Liver (tissue), 8 donors: ENCODE measurements at regions not wholly inside any gene's neighbourhood (a gene's known extent, or its start where the extent isn't known, plus 50 kb on each side); places are given as distances from the start of the nearest gene placed in this dataset.

Source experiments
- DNase-seq: peaks from one replicate; pipeline ENCODE4 v3.0.0-alpha.2; 2017; ENCODE audit warnings: low spot score
- H3K27ac ChIP-seq, 2 donors: one replicate each; pipeline ENCODE4 v1.7.0; 2013; ENCODE audit warnings: inconsistent platforms in 2 of 2, low read length in 2 of 2, control low read depth in 1 of 2, low read depth in 1 of 2, mild to moderate bottlenecking in 1 of 2
- H3K27me3 ChIP-seq, 4 donors: one replicate each; pipeline versions ENCODE4 v1.6.1 to v1.7.0; 2013; ENCODE audit warnings: low read length in 3 of 4, inconsistent platforms in 1 of 4, mild to moderate bottlenecking in 1 of 4, moderate library complexity in 1 of 4; ENCODE audit not compliant: control insufficient read depth in 4 of 4, insufficient read depth in 4 of 4
- H3K36me3 ChIP-seq, 4 donors: one replicate each; pipeline versions ENCODE4 v1.6.1 to v1.7.0; 2013; ENCODE audit warnings: low read length in 3 of 4, mild to moderate bottlenecking in 3 of 4, low read depth in 1 of 4, moderate library complexity in 1 of 4; ENCODE audit not compliant: control insufficient read depth in 4 of 4, insufficient read depth in 3 of 4
- H3K4me1 ChIP-seq, 4 donors: one replicate each; pipeline versions ENCODE4 v1.6.1 to v1.7.0; 2013; ENCODE audit warnings: low read length in 3 of 4, mild to moderate bottlenecking in 3 of 4, moderate library complexity in 1 of 4; ENCODE audit not compliant: control insufficient read depth in 4 of 4, insufficient read depth in 4 of 4
- H3K4me3 ChIP-seq, 3 donors: one replicate each; pipeline versions ENCODE4 v1.6.1 to v1.7.0; 2013; ENCODE audit warnings: low read length in 3 of 3, control low read depth in 1 of 3, low read depth in 1 of 3, mild to moderate bottlenecking in 1 of 3
- H3K9ac ChIP-seq, 2 donors: one replicate each; pipeline ENCODE4 v1.7.0; 2013; ENCODE audit warnings: low read length in 2 of 2, mild to moderate bottlenecking in 2 of 2, moderate library complexity in 2 of 2, control low read depth in 1 of 2, low read depth in 1 of 2
- H3K9me3 ChIP-seq, 4 donors: one replicate each; pipeline versions ENCODE4 v1.6.1 to v1.7.0; 2013; ENCODE audit warnings: low read length in 3 of 4; ENCODE audit not compliant: control insufficient read depth in 4 of 4
- EGR1 ChIP-seq, 2 donors: IDR thresholded peaks; 2 replicates each; pipeline ENCODE4 v1.6.1; 2016 to 2018; ENCODE audit warnings: antibody characterized with exemption in 2 of 2, low read depth in 2 of 2
- FOXA2 ChIP-seq: IDR thresholded peaks from 2 replicates; pipeline ENCODE4 v1.6.1; 2016; ENCODE audit warnings: antibody characterized with exemption
- GABPA ChIP-seq, 2 donors: IDR thresholded peaks in 1 of 2; conservative IDR thresholded peaks in 1 of 2; 2 replicates each; pipeline ENCODE4 v1.6.1; 2016; ENCODE audit warnings: antibody characterized with exemption in 2 of 2, mild to moderate bottlenecking in 1 of 2, moderate library complexity in 1 of 2
- HNF4A ChIP-seq, 2 donors: conservative IDR thresholded peaks; 2 replicates each; pipeline ENCODE4 v1.6.1; 2016; ENCODE audit warnings: antibody characterized with exemption in 2 of 2, mild to moderate bottlenecking in 2 of 2
- HNF4G ChIP-seq: IDR thresholded peaks from 2 replicates; pipeline ENCODE4 v1.6.1; 2016; ENCODE audit warnings: antibody characterized with exemption
- JUND ChIP-seq, 2 donors: IDR thresholded peaks; 2 replicates each; pipeline ENCODE4 v1.6.1; 2016; ENCODE audit warnings: antibody characterized with exemption in 2 of 2
- MAX ChIP-seq: IDR thresholded peaks from 2 replicates; pipeline ENCODE4 v1.6.1; 2016; ENCODE audit warnings: antibody characterized with exemption
- NR2F2 ChIP-seq: IDR thresholded peaks from 2 replicates; pipeline ENCODE4 v1.6.1; 2016; ENCODE audit warnings: antibody characterized with exemption
- RAD21 ChIP-seq, 2 donors: IDR thresholded peaks; 2 replicates each; pipeline ENCODE4 v1.6.1; 2016; ENCODE audit warnings: antibody characterized with exemption in 2 of 2, mild to moderate bottlenecking in 2 of 2
- REST ChIP-seq: IDR thresholded peaks from 2 replicates; pipeline ENCODE4 v1.6.1; 2016; ENCODE audit warnings: antibody characterized with exemption, mild to moderate bottlenecking
- RXRA ChIP-seq, 2 donors: IDR thresholded peaks; 2 replicates each; pipeline ENCODE4 v1.6.1; 2017 to 2018; ENCODE audit warnings: antibody characterized with exemption in 2 of 2, mild to moderate bottlenecking in 1 of 2
- SP1 ChIP-seq: IDR thresholded peaks from 2 replicates; pipeline ENCODE4 v1.6.1; 2018; ENCODE audit warnings: antibody characterized with exemption, mild to moderate bottlenecking
- TAF1 ChIP-seq: conservative IDR thresholded peaks from 2 replicates; pipeline ENCODE4 v1.6.1; 2016; ENCODE audit warnings: antibody characterized with exemption, mild to moderate bottlenecking
- YY1 ChIP-seq: IDR thresholded peaks from 2 replicates; pipeline ENCODE4 v1.6.1; 2016; ENCODE audit warnings: antibody characterized with exemption, mild to moderate bottlenecking
- ZBTB33 ChIP-seq: IDR thresholded peaks from 2 replicates; pipeline ENCODE4 v1.6.1; 2016; ENCODE audit warnings: antibody characterized with exemption
- WGBS: extraction: QIAGEN DNeasy Blood & Tissue Kit; methylation state at CpG from one replicate; pipeline ENCODE4 v1.1.7; 2013; 5-methylcytosine and 5-hydroxymethylcytosine counted together
- TF ChIP-seq, protein P1 (sequence below): fragments of 150-350 bp; IDR thresholded peaks from 2 replicates; pipeline ENCODE4 v1.5.1; 2017; ENCODE audit warnings: improper control_type of control experiment, low read depth, low read length; ENCODE audit not compliant: missing input control
- donor health status: healthy.
- donor health status: healthy.
- donor health status: healthy.
- donor health status: healthy.
- donor health status: healthy.

DNA sequence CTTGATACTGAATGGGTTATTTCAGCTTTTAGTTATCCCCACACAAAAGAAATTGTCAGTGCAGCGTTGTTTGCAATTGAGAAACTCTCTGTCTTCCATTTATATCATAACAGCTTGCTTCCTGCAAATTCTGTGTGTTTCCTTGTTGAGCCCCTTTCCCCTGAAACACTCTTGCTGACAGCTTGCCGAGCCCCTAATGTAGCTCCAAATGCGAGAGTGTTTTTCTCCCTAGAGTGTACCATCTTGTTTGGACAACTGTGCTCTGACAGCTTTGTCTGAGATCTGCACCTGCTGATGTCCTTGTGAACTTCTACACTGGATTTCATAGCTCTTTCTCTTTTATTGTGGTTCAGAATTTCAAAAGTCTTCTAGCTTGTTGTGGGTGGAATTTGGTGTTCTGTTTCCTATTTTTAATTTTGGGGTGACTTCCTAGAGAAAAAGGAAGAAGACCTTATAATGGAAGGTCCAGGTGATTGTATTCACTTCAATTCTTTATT, 343.5 kb downstream of the PDCD6IP start:
- no peaks in the 10 kb centered on the region for H3K9me3 ChIP-seq
- peaks cover 0 to 3% (median 0%) of the 10 kb centered on the region in 4 donors for H3K27me3 ChIP-seq
- 67% methylated on average over 3 of the region's 3 CpGs for WGBS
- no peak overlapping the region for H3K27ac ChIP-seq
- no peaks in the 10 kb centered on the region for H3K4me1 ChIP-seq
- no peaks in the 10 kb centered on the region for H3K36me3 ChIP-seq
- TF ChIP-seq FOXA2, result no peak
- TF ChIP-seq EGR1 (IDR thresholded peaks at IDR 0.05; ENCODE audit: low read depth in 2 of 2), result no peak
- no peak for TF ChIP-seq ZBTB33
- TF ChIP-seq YY1, result no peak
- TF ChIP-seq TAF1, result no peak
- TF ChIP-seq, protein P1, sequence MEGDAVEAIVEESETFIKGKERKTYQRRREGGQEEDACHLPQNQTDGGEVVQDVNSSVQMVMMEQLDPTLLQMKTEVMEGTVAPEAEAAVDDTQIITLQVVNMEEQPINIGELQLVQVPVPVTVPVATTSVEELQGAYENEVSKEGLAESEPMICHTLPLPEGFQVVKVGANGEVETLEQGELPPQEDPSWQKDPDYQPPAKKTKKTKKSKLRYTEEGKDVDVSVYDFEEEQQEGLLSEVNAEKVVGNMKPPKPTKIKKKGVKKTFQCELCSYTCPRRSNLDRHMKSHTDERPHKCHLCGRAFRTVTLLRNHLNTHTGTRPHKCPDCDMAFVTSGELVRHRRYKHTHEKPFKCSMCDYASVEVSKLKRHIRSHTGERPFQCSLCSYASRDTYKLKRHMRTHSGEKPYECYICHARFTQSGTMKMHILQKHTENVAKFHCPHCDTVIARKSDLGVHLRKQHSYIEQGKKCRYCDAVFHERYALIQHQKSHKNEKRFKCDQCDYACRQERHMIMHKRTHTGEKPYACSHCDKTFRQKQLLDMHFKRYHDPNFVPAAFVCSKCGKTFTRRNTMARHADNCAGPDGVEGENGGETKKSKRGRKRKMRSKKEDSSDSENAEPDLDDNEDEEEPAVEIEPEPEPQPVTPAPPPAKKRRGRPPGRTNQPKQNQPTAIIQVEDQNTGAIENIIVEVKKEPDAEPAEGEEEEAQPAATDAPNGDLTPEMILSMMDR, result no peak
- no peak for TF ChIP-seq HNF4G
- no peak for TF ChIP-seq GABPA (IDR thresholded peaks at IDR 0.05 in 1 of 2, conservative IDR thresholded peaks at IDR 0.05 in 1 of 2)
- TF ChIP-seq NR2F2, result no peak
- TF ChIP-seq SP1, result no peak
- no peak for DNase-seq
- H3K4me3 ChIP-seq, result no peak overlapping the region
- no peak overlapping the region for H3K9ac ChIP-seq

- 34% methylated on average over 3 of the region's 3 CpGs for WGBS
- H3K27ac ChIP-seq, result no peak overlapping the region
- no peaks in the 10 kb centered on the region for H3K4me1 ChIP-seq
- TF ChIP-seq RXRA (IDR thresholded peaks at IDR 0.05) (no peak), GABPA (IDR thresholded peaks at IDR 0.05 in 1 of 2, conservative IDR thresholded peaks at IDR 0.05 in 1 of 2) (no peak), SP1 (no peak), YY1 (no peak), ZBTB33 (no peak), TAF1 (no peak), JUND (IDR thresholded peaks at IDR 0.05) (no peak), HNF4A (conservative IDR thresholded peaks at IDR 0.05) (no peak), REST (no peak), RAD21 (IDR thresholded peaks at IDR 0.05) (no peak), EGR1 (IDR thresholded peaks at IDR 0.05; ENCODE audit: low read depth in 2 of 2) (no peak), MAX (no peak)
- TF ChIP-seq, protein P1, result no peak
- no peaks in the 10 kb centered on the region for H3K9me3 ChIP-seq
- H3K9ac ChIP-seq, result no peak overlapping the region
- no peak overlapping the region for H3K4me3 ChIP-seq
- no peak for DNase-seq
- peaks cover 0 to 3% (median 0%) of the 10 kb centered on the region in 4 donors for H3K27me3 ChIP-seq
- H3K36me3 ChIP-seq, result no peaks in the 10 kb centered on the region
Measured at GRCh38 chr3:34145796-34146195, 347.4 kb downstream of the PDCD6IP start.
